GM10266 (cell line): ENCODE measurements at regions not wholly inside any gene's neighbourhood (a gene's known extent, or its start where the extent isn't known, plus 50 kb on each side); places are given as distances from the start of the nearest gene placed in this dataset.
"Not testable (repeated sequence)": the region's sequence is repeated elsewhere in the genome, so short reads cannot be mapped to it uniquely, and the experiment has no call there.

Experiments used
- DNase-seq: peaks from one replicate; pipeline ENCODE4 v3.0.0; 2012; ENCODE audit errors: extremely low spot score
- TF ChIP-seq, protein P1 (sequence below): IDR thresholded peaks from 2 replicates; pipeline ENCODE4 v1.5.1; 2012; ENCODE audit warnings: mild to moderate bottlenecking, low read depth; ENCODE audit not compliant: control insufficient read depth, insufficient read depth; ENCODE audit errors: missing control alignments

DNA sequence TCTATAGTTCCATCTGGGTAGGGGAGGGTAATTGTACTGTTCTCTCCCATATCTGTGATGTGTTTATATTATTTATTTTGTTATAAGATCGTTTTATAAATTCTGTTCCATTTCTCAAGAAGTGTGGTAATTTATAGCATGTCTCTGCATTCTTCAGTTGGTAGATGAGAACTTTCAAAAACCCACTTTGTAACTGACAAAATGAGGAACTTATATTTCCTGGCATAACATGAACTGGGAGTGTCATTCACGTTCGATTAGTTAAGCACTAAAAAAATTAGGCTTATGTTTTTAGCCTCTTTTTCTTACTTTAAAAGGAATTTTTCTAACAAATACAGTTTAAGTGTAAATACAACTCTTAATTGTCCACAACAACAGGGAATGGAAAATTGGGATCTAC lies 230.8 kb downstream of the CGGBP1 start:
- TF ChIP-seq, protein P1, sequence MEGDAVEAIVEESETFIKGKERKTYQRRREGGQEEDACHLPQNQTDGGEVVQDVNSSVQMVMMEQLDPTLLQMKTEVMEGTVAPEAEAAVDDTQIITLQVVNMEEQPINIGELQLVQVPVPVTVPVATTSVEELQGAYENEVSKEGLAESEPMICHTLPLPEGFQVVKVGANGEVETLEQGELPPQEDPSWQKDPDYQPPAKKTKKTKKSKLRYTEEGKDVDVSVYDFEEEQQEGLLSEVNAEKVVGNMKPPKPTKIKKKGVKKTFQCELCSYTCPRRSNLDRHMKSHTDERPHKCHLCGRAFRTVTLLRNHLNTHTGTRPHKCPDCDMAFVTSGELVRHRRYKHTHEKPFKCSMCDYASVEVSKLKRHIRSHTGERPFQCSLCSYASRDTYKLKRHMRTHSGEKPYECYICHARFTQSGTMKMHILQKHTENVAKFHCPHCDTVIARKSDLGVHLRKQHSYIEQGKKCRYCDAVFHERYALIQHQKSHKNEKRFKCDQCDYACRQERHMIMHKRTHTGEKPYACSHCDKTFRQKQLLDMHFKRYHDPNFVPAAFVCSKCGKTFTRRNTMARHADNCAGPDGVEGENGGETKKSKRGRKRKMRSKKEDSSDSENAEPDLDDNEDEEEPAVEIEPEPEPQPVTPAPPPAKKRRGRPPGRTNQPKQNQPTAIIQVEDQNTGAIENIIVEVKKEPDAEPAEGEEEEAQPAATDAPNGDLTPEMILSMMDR: no peak
- no peak for DNase-seq

DNA sequence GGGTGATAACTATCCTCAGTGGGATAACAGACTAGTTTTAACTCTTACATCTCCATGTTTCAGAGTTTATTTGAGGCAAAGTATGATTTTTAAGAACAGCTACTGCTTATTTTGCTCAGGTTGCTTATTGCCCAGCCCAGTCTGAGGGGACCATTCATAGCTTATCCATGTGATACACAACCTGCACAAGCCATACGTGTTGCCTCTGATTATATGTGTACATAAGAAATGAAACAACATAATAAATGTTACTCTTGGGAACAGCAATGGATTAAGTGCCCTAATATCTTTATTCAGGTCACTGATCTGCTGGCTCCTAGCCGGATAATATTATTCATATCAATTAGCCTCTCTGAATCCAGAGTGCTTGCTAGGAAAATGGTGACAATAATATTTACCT lies 236.2 kb downstream of the CGGBP1 start:
- TF ChIP-seq, protein P1: no peak
- no peak for DNase-seq

DNA sequence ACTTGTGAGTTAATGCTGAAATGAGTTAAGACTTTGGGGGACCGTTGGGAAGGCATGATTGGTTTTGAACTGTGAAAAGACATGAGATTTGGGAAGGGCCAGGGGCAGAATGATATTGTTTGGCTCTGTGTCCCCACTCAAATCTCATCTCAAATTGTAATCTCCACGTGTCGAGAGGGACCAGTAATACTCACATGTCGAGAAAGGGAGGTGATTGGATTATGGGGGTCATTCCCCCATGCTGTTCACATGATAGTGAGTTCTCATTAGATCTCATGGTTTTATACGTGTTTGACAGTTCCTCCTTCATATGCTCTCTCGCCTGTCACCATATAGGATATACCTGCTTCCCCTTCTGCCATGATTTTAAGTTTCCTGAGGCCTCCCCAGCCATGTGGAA lies 245.3 kb downstream of the CGGBP1 start:
- DNase-seq: not testable (repeated sequence)

DNA sequence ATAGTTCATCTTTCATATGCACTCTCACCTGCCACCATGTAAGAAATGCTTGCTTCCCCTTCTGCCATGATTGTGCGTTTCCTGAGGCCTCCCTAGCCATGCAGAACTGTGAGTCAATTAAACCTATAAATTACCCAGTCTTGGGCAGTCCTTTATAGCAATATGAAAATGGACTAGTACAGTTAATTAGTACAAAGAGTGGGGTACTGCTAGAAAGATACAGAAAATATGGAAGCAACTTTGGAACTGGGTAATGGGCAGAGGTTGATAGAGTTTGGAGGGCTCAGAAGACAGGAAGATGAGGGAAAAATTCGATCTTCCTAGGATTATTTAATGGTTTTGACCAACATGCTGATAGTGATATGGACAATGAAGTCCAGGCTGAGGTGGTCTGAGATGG lies 246.9 kb downstream of the CGGBP1 start:
- TF ChIP-seq, protein P1: no peak
- DNase-seq: no peak

DNA sequence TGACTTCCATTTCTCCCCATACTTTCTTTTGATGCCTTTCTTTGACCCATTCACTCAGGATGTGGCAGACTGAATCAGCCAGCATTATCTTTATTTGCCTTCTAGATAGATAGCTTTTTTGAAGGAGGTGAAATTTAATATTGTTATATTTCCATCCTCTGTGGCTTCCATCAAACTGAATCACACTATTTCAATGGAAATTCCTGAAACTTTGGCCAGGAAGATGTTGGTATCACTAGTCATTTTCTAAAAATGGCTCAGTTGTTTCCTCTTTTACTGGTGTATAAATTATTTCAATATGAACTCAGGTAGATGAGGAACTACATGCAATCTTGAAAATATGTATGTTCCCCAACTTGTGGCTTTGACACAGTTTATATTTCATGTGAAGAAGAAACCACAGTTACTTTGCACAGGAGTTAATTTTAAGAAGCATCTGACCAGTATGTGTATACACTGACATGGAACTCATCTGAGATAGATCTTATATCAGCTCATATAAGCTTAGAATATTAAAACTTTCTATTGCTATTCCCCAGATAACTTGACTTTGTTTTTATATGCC lies 248.3 kb downstream of the CGGBP1 start:
- TF ChIP-seq, protein P1: no peak
- DNase-seq: no peak

DNA sequence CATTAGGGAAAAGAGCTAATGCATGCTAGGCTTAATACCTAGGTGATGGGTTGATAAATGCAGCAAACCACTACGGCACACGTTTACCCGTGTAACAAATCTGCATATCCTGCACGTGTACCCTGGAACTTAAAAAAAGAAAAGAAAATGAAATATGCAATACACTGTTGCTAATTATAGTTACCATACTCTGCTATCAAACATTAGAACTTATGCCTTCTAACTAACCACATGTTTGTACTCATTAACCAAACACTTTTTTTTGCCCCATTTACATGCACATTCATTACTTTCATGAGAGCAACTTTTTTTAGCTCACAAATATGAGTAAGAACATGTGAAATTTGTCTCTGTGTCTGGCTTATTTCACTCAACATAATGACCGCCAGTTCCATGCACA lies 253.1 kb downstream of the CGGBP1 start:
- TF ChIP-seq, protein P1: no peak
- no peak for DNase-seq

DNA sequence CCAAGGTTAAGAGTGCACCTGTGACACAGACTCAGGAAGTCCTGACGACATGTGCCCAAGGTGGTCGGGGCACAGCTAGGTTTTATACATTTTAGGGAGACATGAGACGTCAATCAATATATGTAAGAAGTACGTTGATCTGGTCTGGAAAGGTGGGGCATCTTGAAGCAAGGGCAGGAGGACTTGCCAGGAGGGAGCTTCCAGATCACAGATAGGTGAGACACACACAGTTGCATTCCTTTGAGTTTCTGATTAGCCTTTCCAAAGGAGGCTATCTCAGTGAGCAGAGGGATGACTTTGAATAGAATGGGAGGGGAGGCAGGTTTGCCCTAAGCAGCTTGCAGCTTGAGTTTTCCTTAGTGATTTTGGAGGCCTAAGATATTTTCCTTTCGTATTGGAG lies 257.4 kb downstream of the CGGBP1 start:
- TF ChIP-seq, protein P1: no peak

DNA sequence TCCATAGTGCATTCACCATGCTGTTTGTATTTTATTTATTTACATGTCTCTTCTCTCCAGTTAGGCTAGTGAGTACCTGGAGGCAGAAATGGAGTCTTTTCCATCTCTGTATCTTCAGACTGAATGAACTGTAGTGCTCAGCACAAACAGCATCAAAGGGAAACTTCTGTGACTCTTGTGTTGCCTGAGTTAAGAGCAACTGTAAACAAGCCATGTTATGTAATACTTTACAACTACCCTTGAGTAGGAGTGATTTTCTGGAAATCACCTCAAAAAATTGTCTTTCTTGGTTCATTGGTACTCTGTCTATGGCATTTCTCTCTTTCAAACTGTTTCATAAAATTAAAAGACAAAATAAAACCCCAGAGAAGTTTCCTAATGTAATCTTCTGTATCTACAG lies 258.3 kb downstream of the CGGBP1 start:
- DNase-seq: no peak
- TF ChIP-seq, protein P1: no peak

More for the DNA sequence above, 257.4 kb downstream of the CGGBP1 start:
- DNase-seq: no peak
